Epithelial cell of proximal tubule (primary cell): ENCODE measurements at regions not wholly inside any gene's neighbourhood (a gene's known extent, or its start where the extent isn't known, plus 50 kb on each side); places are given as distances from the start of the nearest gene placed in this dataset.

Source experiments
- DNase-seq: peaks from one replicate; pipeline ENCODE4 v3.0.0-alpha.2; 2011; ENCODE audit warnings: low read depth
- H3K4me3 ChIP-seq: 2 replicates; pipeline ENCODE4 v1.5.1; 2011; ENCODE audit warnings: low read depth, mild to moderate bottlenecking, low read length
- CTCF ChIP-seq: conservative IDR thresholded peaks from 2 replicates; pipeline ENCODE4 v1.5.1; 2012; ENCODE audit warnings: low read depth, mild to moderate bottlenecking, low read length

- H3K4me3 ChIP-seq, result no peak overlapping the region
- no peak for TF ChIP-seq CTCF
- DNase-seq, result no peak
Observed at GRCh38 chr11:130787973-130788570, 128.2 kb downstream of the SNX19 start.

- no peak overlapping the region for H3K4me3 ChIP-seq
- TF ChIP-seq CTCF, result no peak
- no peak for DNase-seq
Observed at GRCh38 chr11:130789056-130789640, 127.1 kb downstream of the SNX19 start.

DNA sequence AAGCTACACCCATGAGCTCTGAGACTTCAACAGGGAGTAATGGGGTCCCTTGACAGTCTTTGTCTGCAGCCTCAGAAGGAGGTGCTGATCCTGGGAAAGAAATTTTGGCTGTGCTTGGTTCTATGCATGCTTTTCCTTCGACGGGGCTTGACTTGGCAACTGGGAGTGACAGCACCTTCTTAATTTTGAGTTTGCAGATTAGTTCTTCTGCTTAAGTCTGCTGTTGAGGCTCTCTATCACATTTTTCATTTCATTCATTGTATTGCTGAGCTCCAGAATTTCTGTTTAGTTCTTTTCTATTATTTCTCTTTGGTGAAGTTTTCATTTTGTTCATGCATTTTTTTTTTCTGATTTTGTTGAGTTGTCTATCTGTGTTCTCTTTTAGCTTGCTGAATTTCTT lies 125.6 kb downstream of the SNX19 start:
- TF ChIP-seq CTCF, result no peak
- no peak overlapping the region for H3K4me3 ChIP-seq
- DNase-seq, result no peak

GRCh38 chr11:130792772-130793171 lies 123.5 kb downstream of the SNX19 start:
- TF ChIP-seq CTCF, result no peak
- H3K4me3 ChIP-seq, result no peak overlapping the region
- DNase-seq, result no peak

GRCh38 chr11:130796828-130797227 lies 119.5 kb downstream of the SNX19 start:
- no peak for TF ChIP-seq CTCF
- no peak overlapping the region for H3K4me3 ChIP-seq
- no peak for DNase-seq

DNA sequence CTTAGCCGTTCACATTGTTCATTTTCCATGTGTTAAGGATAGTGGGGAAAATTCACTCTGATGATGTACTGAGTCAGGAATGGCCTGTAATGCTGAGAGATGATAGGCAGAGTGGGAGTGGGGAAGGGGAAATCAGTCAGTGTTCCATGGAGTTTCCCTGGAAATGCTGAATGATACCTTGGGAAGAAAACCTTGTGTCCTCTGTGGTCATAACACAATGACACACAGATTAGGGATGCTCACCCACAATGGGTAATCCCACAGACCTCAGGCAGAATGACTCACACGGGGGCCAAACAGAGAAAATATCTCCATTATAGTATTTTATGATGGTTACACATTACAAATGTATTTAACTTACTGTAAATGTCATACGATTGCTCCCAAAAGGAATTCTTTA lies 118.0 kb downstream of the SNX19 start:
- no peak for TF ChIP-seq CTCF
- peak; percentile 88 for DNase-seq
- no peak overlapping the region for H3K4me3 ChIP-seq

- no peak for DNase-seq
- TF ChIP-seq CTCF, result no peak
- no peak overlapping the region for H3K4me3 ChIP-seq
Observed at GRCh38 chr11:130798801-130799200, 117.5 kb downstream of the SNX19 start.
